Endodermal cell (in vitro differentiated cells): ENCODE measurements at regions not wholly inside any gene's neighbourhood (a gene's known extent, or its start where the extent isn't known, plus 50 kb on each side); places are given as distances from the start of the nearest gene placed in this dataset.
A peak's percentile ranks its signal among the peaks of the same experiment; 100 is the strongest.

Experiments
- DNase-seq: peaks from one replicate; pipeline ENCODE4 v3.0.0-alpha.2; 2017
- H3K27ac ChIP-seq: 2 replicates; pipeline ENCODE4 v1.5.1; 2013; ENCODE audit warnings: mild to moderate bottlenecking, low read depth, low read length, moderate library complexity
- H3K27me3 ChIP-seq: 2 replicates; pipeline ENCODE4 v1.6.1; 2013; ENCODE audit warnings: mild to moderate bottlenecking, low read length, moderate library complexity; ENCODE audit not compliant: insufficient read depth, control insufficient read depth, poor library complexity, severe bottlenecking
- H3K36me3 ChIP-seq: 2 replicates; pipeline ENCODE4 v1.7.0; 2013; ENCODE audit warnings: mild to moderate bottlenecking, low read length, moderate library complexity; ENCODE audit not compliant: control insufficient read depth, insufficient read depth
- H3K4me1 ChIP-seq: one replicate; pipeline ENCODE4 v1.7.0; 2013; ENCODE audit warnings: low read length; ENCODE audit not compliant: control insufficient read depth, insufficient read depth
- H3K4me3 ChIP-seq: 2 replicates; pipeline ENCODE4 v1.5.1; 2013; ENCODE audit warnings: mild to moderate bottlenecking, low read length, moderate library complexity
- H3K9ac ChIP-seq: 2 replicates; pipeline ENCODE4 v1.6.1; 2013; ENCODE audit warnings: mild to moderate bottlenecking, low read length, moderate library complexity; ENCODE audit not compliant: poor library complexity, severe bottlenecking; ENCODE audit errors: extremely low read depth
- H3K9me3 ChIP-seq: 2 replicates; pipeline ENCODE4 v1.6.1; 2013; ENCODE audit warnings: mild to moderate bottlenecking, low read length, moderate library complexity; ENCODE audit not compliant: control insufficient read depth
- H3K27ac Mint-ChIP-seq: 2 replicates; pipeline ENCODE4 v1.8.0; 2020; ENCODE audit warnings: mixed read lengths
- H3K27me3 Mint-ChIP-seq: 2 replicates; pipeline ENCODE4 v1.8.0; 2021; ENCODE audit warnings: mild to moderate bottlenecking, mixed read lengths; ENCODE audit not compliant: insufficient read depth
- H3K36me3 Mint-ChIP-seq: 2 replicates; pipeline ENCODE4 v1.8.0; 2020; ENCODE audit warnings: low read depth, mixed read lengths
- H3K4me1 Mint-ChIP-seq: 2 replicates; pipeline ENCODE4 v1.8.0; 2020; ENCODE audit warnings: mixed read lengths
- H3K4me3 Mint-ChIP-seq: 2 replicates; pipeline ENCODE4 v1.8.0; 2020; ENCODE audit warnings: mild to moderate bottlenecking, moderate library complexity, mixed read lengths
- H3K9me3 Mint-ChIP-seq: 2 replicates; pipeline ENCODE4 v1.8.0; 2020; ENCODE audit warnings: mild to moderate bottlenecking, mixed read lengths
- CTCF ChIP-seq: fragments of 200-600 bp; sonication (generic); conservative IDR thresholded peaks from 2 replicates; pipeline ENCODE4 v1.5.0; 2021; ENCODE audit warnings: antibody characterized with exemption, mild to moderate bottlenecking
- WGBS, 2 experiments: methylation state at CpG; one replicate each; pipeline versions ENCODE4 v1.1.5 to v1.1.7; 2013; ENCODE audit warnings: missing lambda C conversion rate in 2 of 2, mixed read lengths in 1 of 2; ENCODE audit not compliant: insufficient coverage in 1 of 2, insufficient read length in 1 of 2; 5-methylcytosine and 5-hydroxymethylcytosine counted together

- H3K27me3 Mint-ChIP-seq, result no peaks in the 10 kb centered on the region
- Histone ChIP-seq H3K9ac (no peak overlapping the region), H3K9me3 (no peaks in the 10 kb centered on the region), H3K27me3 (no peaks in the 10 kb centered on the region), H3K4me3 (no peak overlapping the region), H3K36me3 (no peaks in the 10 kb centered on the region), H3K4me1 (peaks cover 16% of the 10 kb centered on the region), H3K27ac (no peak overlapping the region)
- H3K4me3 Mint-ChIP-seq, result no peak overlapping the region
- TF ChIP-seq CTCF, result peak; percentile 93
- peaks cover 22% of the 10 kb centered on the region for H3K4me1 Mint-ChIP-seq
- no peaks in the 10 kb centered on the region for H3K9me3 Mint-ChIP-seq
- DNase-seq, result peak; percentile 77
- H3K27ac Mint-ChIP-seq, result no peak overlapping the region
- no peaks in the 10 kb centered on the region for H3K36me3 Mint-ChIP-seq
- 73 to 76% methylated on average over 7 to 10 of the region's 10 CpGs for WGBS, 2 experiments
Observed at GRCh38 chr16:13453938-13454553, 465.9 kb upstream of the ERCC4 start.

GRCh38 chr16:13463619-13464018 lies 456.3 kb upstream of the ERCC4 start:
- H3K36me3 Mint-ChIP-seq, result no peaks in the 10 kb centered on the region
- no peak overlapping the region for H3K4me3 ChIP-seq
- 91 to 95% methylated on average over 2 to 5 of the region's 5 CpGs for WGBS, 2 experiments
- H3K9me3 Mint-ChIP-seq, result no peaks in the 10 kb centered on the region
- no peak for DNase-seq
- peaks cover 7% of the 10 kb centered on the region for H3K4me1 Mint-ChIP-seq
- no peak overlapping the region for H3K9ac ChIP-seq
- H3K27me3 ChIP-seq, result no peaks in the 10 kb centered on the region
- no peaks in the 10 kb centered on the region for H3K9me3 ChIP-seq
- H3K4me1 ChIP-seq, result no peaks in the 10 kb centered on the region
- H3K27ac Mint-ChIP-seq, result no peak overlapping the region
- no peak for TF ChIP-seq CTCF
- no peaks in the 10 kb centered on the region for H3K36me3 ChIP-seq
- no peak overlapping the region for H3K27ac ChIP-seq
- no peak overlapping the region for H3K4me3 Mint-ChIP-seq
- no peaks in the 10 kb centered on the region for H3K27me3 Mint-ChIP-seq

- peaks cover 14% of the 10 kb centered on the region for H3K9me3 Mint-ChIP-seq
- peaks cover 5% of the 10 kb centered on the region for H3K9me3 ChIP-seq
- H3K4me3 ChIP-seq, result no peak overlapping the region
- peak; percentile 61 for DNase-seq
- peaks cover 12% of the 10 kb centered on the region for H3K4me1 Mint-ChIP-seq
- no peaks in the 10 kb centered on the region for H3K36me3 ChIP-seq
- no peak overlapping the region for H3K4me3 Mint-ChIP-seq
- H3K36me3 Mint-ChIP-seq, result peaks cover 1% of the 10 kb centered on the region
- H3K9ac ChIP-seq, result no peak overlapping the region
- no peak overlapping the region for H3K27ac Mint-ChIP-seq
- H3K27me3 Mint-ChIP-seq, result no peaks in the 10 kb centered on the region
- WGBS, 2 experiments, result 94% methylated on average over 4 of the region's 4 CpGs; no CpG with 5 or more reads in 1 of the 2 experiments
- H3K27me3 ChIP-seq, result no peaks in the 10 kb centered on the region
- H3K4me1 ChIP-seq, result no peaks in the 10 kb centered on the region
- no peak overlapping the region for H3K27ac ChIP-seq
- no peak for TF ChIP-seq CTCF
Observed at GRCh38 chr16:13471036-13471435, 448.9 kb upstream of the ERCC4 start.
